ENCODE measurements at regions not wholly inside any gene's neighbourhood (a gene's known extent, or its start where the extent isn't known, plus 50 kb on each side); places are given as distances from the start of the nearest gene placed in this dataset.

DNA sequence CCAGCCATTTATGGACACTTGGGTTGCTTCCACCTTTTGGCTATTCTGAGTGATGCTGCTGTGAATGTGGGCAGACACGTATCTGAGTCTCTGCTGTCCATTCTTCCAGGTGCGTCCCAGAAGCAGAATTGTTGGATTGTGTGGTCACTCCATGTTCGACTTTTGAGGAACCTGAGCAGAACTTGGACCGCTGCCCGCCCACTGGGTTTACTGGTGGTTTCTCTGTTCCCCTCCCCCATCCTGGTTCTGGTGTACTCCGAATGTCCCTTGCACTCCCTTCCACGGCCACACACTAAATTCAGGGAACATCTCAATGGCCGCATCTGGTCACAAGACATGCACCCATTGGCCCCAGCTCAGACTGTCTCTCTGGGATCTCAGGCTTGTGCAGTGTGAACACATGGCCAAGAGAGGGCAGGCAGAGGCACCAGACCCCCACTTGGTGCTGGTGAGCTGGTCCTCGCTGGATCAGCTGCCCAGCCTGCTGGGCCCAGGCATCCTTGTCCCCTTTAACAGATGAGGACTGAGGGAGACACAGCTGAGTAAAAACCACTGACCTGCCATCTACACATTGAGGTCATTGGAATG is 565.1 kb downstream of the NPHP4 start:
- DNase-seq (ENCODE audit: low spot score), result no peak

DNA sequence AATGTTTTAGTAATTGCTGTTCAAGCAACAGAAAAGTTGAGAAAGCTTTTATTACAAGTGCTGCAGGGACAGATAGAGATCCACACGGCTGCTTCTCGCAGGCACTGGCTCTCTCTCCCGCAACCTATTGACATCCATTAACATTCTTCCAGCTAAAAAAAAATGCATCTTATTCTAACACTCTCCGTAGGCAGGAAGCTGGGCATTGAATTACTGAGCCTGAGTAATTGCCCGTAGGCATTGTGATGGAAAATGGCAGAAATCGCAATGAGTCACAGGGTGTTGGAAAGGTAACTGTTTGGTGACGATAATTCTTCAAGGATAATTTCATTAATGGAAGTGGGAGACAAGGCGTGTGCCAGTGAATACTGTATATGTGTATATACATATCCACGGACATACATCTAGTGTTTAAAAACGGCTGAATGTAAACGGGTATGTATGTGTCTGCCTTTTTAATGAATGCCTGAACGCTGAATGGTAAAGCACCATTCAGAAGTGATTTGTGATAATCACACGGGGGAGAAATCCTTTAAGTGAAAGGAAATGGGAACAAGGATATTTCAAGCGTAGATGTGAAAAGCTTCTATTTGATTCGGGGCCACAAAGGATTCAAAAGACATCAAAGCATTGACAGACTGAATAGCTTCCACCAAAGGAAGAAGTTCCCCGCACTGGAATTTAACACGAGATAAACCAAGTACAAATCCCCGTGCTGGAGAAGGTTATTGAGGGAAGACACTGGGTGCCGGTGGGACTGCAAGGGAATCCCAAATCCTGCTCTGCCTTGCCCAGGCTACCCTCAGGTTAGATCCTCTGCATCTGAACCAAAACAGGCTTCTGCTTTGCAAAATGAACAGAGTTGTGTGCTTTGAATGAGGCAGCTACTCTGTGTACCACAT is 567.2 kb downstream of the NPHP4 start:
- no peak for DNase-seq (ENCODE audit: low spot score)

DNA sequence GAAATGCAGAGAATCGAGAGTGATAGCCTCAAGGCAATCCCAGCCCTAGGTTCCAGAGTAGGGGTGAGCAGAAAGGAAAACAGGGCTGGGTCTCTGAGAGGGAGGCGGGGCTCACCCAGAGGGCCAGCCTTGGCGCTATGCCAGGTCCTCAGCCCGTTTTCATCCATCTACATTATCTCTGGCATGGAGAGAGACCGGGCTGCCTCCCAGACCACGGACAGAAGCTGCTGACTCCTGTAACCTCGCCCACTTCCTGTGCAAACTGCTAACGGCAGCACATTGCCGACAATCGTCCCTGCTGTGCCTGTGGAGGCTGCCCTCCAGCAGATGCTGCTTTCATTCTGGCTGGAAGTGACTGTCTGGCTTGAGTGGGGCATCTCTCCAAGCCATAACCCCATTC is 569.1 kb downstream of the NPHP4 start:
- no peak for DNase-seq (ENCODE audit: low spot score)

DNA sequence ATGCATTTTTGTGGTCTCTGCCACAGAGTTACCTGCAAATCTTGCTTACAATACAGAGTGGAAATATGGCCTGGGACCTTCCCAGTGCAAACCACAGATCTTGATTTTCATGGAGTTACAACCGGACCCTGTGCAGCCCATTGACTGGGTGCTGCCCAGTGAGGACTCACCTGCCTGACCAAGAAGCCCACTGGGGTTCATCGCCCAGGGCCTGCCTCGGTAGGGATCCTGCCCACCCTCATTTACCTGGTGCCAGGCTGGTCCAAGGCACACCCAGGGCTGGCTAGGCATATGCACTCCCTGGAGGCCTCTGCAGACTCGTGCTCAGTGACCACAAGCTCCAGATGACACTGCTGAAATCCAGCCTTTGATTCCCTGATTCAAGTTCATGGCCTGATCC is 572.7 kb downstream of the NPHP4 start:
- no peak for DNase-seq (ENCODE audit: low spot score)

DNA sequence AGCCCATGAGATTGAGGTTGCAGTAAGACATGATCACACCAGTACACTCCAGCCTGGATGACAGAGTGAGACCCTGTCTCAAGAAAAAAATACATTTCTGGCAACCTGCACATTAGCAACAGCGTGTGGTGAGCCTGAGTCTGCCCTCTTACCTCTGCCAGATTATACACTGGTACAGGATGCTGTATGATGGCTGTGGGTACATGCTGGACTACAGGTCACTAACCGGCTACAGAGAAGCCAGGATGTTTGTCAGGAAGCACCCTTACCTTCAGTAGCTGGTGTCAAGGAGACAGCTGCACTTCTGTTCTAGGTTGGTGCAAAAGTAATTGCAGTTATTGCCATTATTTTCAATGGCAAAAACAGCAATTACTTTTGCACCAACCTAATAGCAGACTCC is 575.7 kb downstream of the NPHP4 start:
- DNase-seq (ENCODE audit: low spot score), result no peak

DNA sequence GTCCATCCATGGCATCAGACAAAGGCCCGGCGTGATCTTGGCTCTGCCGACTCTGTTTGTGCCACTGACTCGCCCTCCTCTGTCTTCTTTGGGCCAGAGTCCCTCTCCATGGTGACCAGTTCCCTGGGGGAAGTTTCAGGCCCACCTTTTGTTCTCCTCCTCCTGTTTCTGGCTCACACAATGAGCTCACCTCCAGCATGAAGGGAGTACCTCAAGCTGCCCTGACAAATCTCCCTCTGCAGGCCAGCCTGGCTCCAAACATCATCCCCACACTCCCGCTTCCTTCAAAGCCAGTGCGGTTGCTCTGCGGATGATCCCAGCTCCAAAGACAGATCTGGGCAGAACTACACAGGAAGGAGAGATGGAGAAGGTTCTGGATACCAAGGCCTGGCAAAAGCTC is 576.6 kb downstream of the NPHP4 start:
- DNase-seq (ENCODE audit: low spot score), result no peak

DNA sequence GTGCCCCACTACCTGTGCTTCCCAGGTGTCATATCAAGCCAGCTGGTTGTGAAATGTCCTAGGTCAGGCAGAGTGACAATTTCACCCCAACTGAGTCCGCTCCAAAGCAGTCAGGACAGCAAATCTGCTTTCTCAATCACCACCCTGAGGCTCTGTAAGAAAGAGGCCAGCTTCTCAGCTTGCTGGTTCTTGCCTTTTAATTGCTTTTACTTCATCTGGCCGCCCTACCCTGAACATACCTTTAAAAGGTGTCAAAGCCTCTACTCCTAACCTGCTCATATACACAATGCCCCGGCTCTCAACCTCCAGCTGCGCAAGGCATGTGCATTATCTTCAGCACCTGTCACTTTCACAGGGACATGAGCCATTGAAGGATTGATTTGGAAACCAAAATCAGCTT is 581.6 kb downstream of the NPHP4 start:
- DNase-seq (ENCODE audit: low spot score), result no peak

DNA sequence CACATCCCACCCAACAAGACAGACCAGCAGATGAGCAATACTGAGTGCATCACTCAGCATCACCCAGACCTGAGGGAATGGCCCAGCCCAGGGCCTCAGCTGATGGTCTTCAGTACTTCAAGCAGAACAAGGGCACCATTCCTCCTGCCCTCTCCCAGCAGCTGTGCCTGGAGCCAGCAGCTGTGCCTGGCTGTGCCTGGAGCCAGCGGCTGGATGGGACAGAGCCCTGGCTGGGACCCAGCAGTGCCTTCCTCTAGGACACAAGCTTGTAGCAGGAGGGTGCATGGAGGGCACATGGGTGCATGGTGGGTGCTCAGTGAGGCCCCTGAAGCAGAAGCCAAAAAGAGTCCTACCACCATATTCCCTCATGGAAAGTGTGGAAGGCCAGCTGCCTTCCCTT is 583.8 kb downstream of the NPHP4 start:
- no peak for DNase-seq (ENCODE audit: low spot score)

DNA sequence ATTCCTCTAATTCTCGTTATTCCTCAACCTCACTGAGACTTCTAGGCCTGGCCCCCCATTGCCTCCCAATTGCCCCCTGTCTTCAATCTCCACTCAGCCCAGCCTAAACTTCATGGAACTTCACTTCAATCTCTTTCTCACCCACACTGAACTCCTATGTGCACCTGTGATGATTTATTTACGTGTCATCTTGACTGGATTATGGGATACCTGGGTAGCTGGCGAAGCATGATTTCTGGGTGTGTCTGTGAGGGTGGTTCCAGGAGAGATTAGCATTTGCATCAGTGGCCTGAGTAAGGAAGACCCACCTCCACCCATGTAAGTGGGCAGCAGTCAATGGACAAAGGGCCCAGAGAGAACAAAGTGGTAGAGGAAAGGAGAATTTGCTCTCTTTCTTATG is 587.0 kb downstream of the NPHP4 start:
- DNase-seq (ENCODE audit: low spot score), result no peak

DNA sequence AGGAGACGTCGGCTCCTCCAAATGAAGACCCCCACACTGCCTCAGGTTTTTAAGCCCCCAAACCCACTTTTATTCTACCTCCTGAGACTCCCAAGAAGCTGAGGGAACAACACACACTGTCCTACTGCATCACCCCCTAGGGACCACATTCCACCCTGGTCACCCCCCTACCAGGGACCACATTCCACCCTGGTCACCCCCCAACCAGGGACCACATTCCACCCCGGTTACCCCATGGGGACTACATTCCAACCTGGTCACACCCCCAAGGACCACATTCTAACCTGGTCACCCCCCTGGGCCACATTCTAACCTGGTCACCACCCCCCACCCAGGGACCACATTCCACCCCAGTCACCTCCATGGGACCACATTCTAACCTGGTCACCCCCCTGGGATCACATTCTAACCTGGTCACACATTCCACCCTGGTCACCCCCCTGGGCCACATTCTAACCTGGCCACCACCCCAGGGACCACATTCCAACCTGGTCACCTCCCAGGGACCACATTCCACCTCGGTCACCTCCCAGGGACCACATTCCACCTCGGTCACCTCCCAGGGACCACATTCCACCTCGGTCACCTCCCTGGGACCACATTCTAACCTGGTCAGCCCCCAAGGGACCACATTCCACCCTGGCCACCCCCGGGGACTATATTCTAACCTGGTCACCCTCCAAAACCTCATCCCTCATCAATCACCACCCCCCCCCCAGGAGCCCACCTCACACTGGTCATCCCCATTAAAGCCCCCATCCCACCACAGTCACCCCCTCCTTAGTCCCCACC is 587.6 kb downstream of the NPHP4 start:
- no peak for DNase-seq (ENCODE audit: low spot score)

DNA sequence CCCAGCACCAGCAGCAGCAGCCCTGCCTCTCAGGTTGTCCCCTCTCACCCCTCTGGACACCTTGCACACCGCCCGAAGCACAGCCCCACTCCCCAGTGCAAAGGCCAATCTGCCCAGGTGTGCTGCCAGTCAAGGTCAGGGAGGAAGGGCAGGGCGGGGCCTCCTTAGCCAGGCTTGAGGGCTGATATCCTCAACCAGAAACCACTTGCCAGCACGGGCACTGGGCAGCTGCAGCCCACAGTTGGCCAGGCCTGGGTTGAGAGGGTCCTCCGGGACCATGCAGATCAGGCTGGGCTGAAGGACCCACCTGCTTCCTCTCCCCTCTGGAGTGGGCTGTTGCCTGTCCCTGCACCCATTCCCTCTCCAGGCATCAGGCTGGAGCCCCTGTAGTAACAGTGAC is 588.3 kb downstream of the NPHP4 start:
- no peak for DNase-seq (ENCODE audit: low spot score)

DNA sequence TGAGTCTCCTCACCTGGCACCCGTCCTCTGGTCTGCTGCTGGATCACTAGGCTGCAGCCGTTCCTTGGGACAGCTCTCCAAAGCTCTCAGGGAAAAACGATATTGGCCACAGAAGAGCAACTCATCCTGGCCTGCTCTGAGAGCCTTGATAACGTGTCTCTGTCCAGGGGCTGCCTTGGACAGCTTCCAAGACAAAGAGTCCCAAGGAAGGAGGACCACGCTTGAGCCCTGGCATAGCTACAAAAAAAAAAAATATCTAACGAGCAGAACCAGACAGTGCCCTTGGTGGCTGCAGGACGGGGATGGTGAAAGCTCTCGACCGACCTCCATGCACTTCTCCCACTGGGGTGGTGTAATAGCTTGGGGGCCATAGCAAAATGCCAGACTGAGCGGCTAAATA is 589.6 kb downstream of the NPHP4 start:
- no peak for DNase-seq (ENCODE audit: low spot score)

DNA sequence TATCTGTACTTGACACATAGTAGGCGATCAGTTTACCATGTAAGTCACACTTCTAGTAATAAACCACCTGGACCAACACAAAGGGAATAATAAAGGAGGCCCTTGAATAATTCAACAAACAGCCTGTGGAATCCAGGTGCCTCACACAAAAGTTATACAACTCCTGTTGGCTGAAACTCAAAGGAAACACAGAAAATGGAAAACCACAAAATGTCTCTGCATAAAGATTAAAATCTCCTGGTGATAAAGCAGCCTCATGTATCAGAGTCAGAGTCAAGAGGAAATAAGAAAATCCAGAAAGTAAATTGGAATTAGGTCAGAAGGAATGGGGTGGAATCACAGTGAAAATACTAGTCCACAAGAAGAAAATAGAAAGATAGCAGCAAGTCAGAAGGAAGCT is 592.5 kb downstream of the NPHP4 start:
- DNase-seq (ENCODE audit: low spot score), result no peak

DNA sequence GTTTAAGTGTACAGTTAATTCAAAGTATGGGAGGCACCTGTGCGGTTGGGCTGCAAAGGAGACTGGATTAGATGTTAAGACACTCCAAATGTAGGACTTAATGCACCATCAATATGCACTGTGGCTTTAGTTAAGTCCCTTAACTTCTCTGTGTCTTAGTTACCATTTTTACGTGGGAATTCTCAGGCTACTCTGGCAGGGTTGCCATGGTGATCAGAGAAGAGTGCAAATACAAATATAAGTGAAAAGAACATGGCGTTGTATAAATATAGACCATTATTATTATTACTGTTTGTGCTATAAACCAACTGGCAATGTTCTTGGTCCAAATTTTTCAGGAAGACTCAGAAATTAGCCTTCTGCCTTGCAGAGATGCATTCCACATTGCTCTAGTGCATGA is 595.6 kb downstream of the NPHP4 start:
- DNase-seq (ENCODE audit: low spot score), result no peak

DNA sequence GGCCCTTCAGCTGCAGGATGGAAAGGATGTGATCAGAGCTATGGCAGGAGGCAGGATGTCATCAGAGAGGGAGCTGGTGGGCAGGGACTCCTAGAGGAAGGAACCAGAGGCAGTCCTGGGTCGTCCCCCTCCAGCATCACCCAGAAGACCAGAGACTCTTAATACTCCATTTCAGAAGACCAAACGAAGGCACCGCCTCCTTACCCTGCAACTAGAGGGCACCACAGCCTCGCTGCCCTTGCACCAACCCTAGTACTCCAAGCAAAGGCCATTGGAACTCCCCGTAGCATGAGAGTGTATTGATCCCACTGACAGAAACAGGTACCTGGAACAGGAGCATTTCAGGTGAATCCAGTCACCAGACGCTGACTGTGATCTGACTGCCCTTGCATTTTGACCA is 598.1 kb downstream of the NPHP4 start:
- no peak for DNase-seq (ENCODE audit: low spot score)

DNA sequence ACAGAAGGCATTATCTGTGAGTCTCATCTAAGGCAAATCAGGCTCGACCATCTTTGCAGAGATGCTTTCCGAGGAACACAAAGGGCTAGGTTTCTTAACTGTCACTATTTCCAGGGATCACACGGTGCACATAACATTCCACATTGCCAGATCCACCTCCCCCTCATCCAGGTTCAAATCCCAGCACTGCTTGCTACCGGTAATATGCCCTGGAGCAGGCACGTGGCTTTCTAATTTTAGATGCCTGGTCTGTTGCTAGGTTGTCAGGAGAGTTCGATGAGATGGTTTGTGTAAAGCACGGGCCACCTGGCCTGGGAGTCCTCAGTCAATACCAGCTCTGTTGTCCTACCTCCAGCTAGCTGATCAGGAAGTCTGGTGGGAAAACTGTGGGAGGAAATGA is 598.6 kb downstream of the NPHP4 start:
- no peak for DNase-seq (ENCODE audit: low spot score)

DNA sequence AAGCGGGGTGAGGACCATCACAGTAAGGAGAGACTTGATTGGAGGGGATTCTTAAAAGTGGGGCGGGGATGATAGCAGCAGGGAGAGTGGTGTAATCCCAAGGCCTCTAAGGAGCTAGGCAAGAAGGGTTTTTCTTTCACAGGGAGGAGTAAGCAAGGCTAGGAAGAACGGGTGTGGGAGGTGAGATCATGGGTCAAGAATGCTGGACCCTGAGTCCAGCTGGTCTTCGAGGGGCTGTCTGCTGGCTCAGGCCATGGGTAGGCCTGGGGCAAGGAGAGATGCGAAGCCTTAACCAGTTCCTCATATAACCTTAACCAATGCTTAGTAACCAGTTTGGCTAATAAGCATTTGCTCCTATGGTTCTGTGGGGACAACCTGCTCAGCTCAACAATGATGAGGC is 599.1 kb downstream of the NPHP4 start:
- DNase-seq (ENCODE audit: low spot score), result no peak

DNA sequence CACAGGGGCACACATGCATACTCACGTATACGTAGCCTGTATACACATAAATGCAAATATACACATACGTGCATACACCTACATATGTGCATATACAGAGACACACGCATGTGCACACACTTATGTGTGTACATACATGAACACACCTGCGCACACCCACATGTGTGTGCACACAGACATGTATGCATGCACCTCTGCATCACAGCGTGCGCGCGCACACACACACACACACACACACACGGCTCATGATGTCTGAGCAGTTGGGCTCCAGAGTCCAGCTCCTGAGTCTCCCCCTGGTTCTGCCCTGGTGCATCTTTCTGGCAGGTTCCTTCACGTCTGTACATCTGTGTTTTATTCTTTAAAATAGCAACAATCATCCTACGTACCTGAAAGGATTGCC is 600.5 kb downstream of the NPHP4 start:
- DNase-seq (ENCODE audit: low spot score), result no peak

DNA sequence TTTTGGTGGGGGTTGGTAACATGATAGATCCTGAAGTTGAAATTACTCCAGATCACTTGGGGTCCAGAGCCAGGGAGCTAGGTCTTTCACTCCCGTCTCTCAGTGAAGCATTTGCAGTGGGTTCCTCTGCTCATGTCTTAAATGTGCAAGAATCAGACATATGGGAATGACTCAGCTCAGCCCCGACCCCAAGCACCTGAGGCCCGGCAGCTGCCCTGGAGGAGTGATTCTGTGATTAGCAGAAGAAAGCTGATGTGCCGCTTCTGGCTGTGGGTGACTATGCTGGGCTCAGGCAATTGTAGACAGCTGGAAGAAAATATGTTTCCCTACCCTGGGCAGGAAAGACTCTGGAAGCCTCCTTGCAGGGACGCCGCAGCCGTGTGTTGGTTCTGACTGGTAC is 601.7 kb downstream of the NPHP4 start:
- no peak for DNase-seq (ENCODE audit: low spot score)

DNA sequence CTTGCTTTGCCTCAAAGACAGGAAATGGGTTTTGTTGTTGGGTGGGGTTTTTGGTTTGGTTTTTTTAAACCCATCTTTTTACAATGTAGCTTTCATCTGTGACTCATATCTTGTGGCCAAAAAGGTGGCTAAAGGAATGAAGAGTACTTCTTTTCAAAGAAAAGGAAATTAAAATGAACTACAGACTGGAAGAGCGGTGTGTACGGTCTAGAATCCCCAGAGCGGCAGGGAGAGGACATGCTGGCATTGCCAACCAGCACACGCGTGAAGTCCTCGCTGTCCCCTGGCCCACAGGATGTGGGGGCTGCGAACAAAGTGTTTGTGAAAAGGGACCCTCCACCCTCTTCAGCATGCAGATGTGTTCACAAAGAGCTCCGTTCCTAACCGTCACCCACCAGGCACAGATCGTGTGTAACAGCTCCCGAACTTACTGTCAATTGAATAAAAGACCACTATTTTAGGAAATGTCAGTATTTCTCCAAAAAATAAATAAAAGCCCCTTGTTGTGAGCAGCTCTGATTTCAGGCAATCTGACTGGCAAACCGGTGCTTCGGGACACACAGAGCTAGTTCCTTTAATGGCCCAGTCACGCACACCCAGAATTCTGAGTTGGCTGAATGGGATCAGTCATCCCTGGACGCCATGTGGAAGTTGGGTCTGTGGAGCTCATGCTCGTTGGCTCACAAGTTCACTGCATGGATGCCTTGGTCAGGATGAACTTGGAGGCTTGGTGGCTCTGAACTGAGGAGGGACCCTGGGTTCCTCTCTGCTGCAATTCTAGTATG is 602.9 kb downstream of the NPHP4 start:
- DNase-seq (ENCODE audit: low spot score), result no peak

DNA sequence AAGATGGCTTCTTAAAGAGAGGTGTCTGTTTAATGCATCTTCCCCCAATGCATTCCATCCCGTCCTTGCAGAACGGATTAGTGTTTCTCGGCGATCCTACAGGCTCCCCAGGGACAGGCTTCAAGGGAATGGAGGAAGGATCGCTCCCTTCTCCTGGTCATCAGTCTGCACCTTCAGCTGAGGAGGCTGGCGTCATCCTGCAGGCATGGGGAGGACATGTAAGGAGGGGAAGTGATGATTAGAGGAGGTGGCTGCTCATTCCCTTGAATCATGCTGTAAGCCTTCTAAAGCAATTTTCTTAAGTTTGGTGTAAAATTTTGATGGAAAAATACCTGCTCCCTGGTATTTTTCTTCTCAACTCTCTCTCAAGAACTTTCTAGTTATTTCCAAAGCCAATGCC is 603.6 kb downstream of the NPHP4 start:
- no peak for DNase-seq (ENCODE audit: low spot score)

DNA sequence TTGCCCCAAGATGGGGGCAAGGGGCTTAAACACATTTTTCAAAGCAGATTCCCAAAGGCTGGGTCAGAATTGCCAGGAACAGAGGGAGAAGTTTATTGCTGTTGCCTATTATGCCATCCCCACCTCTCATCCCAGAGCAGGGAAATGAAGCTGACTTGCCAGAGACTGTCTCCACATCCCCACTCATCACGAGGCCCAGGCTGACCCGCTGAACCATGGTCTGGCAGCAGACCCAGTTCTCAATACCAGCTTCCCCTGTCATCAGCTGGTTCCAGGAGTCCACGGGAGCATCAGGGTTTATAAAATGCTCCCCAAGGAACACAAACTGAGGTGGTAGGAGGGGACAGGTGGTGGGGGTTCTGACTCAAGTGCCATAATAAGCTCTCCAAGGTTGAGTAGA is 605.9 kb downstream of the NPHP4 start:
- no peak for DNase-seq (ENCODE audit: low spot score)
